ENCODE measurements at regions not wholly inside any gene's neighbourhood (a gene's known extent, or its start where the extent isn't known, plus 50 kb on each side); places are given as distances from the start of the nearest gene placed in this dataset.

- Histone ChIP-seq H3K36me3 (ENCODE audit: insufficient read depth, low read length) (no peaks in the 10 kb centered on the region), H3K79me2 (ENCODE audit: insufficient read depth, low read length) (no peaks in the 10 kb centered on the region), H3K27me3 (ENCODE audit: insufficient read depth, low read length, poor library complexity) (no peaks in the 10 kb centered on the region), H3K9ac (ENCODE audit: low read depth, low read length) (no peak overlapping the region), H3K4me1 (ENCODE audit: insufficient read depth, low read length) (no peaks in the 10 kb centered on the region), H3K9me3 (ENCODE audit: insufficient read depth, low read length, severe bottlenecking) (no peaks in the 10 kb centered on the region), H2AFZ (ENCODE audit: low read depth, low read length) (no peak overlapping the region), H3K4me3 (ENCODE audit: low read depth in 1 of 2, low read length in 2 of 2) (no peak overlapping the region), H3K4me2 (ENCODE audit: insufficient read depth, low read length) (no peak overlapping the region), H3K27ac (ENCODE audit: low read length) (no peak overlapping the region), H4K20me1 (ENCODE audit: insufficient read depth, low read length) (no peaks in the 10 kb centered on the region)
- DNase-seq (no peak), ATAC-seq (ENCODE audit: insufficient read depth, low read depth) (no peak)
- TF ChIP-seq EZH2 (IDR thresholded peaks at IDR 0.05; ENCODE audit: borderline replicate concordance, low read depth, low read length, severe bottlenecking) (no peak), CTCF (IDR thresholded peaks at IDR 0.05; ENCODE audit: borderline replicate concordance, extremely low read depth, low read length, poor library complexity, severe bottlenecking) (no peak)
Observed at GRCh38 chr5:88480801-88481499, 212.3 kb upstream of the TMEM161B start.

GRCh38 chr5:88480245-88480644 is 211.6 kb upstream of the TMEM161B start:
- H3K4me1 ChIP-seq (ENCODE audit: insufficient read depth, low read length), result no peaks in the 10 kb centered on the region
- H3K79me2 ChIP-seq (ENCODE audit: insufficient read depth, low read length), result no peaks in the 10 kb centered on the region
- no peaks in the 10 kb centered on the region for H3K36me3 ChIP-seq (ENCODE audit: insufficient read depth, low read length)
- ATAC-seq (ENCODE audit: insufficient read depth, low read depth), result no peak
- H3K9me3 ChIP-seq (ENCODE audit: insufficient read depth, low read length, severe bottlenecking), result no peaks in the 10 kb centered on the region
- TF ChIP-seq EZH2 (IDR thresholded peaks at IDR 0.05; ENCODE audit: borderline replicate concordance, low read depth, low read length, severe bottlenecking) (no peak), CTCF (IDR thresholded peaks at IDR 0.05; ENCODE audit: borderline replicate concordance, extremely low read depth, low read length, poor library complexity, severe bottlenecking) (no peak)
- H3K9ac ChIP-seq (ENCODE audit: low read depth, low read length), result no peak overlapping the region
- H2AFZ ChIP-seq (ENCODE audit: low read depth, low read length), result no peak overlapping the region
- DNase-seq, result no peak
- H4K20me1 ChIP-seq (ENCODE audit: insufficient read depth, low read length), result no peaks in the 10 kb centered on the region
- no peak overlapping the region for H3K4me3 ChIP-seq (ENCODE audit: low read depth in 1 of 2, low read length in 2 of 2)
- H3K4me2 ChIP-seq (ENCODE audit: insufficient read depth, low read length), result no peak overlapping the region
- H3K27ac ChIP-seq (ENCODE audit: low read length), result no peak overlapping the region
- H3K27me3 ChIP-seq (ENCODE audit: insufficient read depth, low read length, poor library complexity), result no peaks in the 10 kb centered on the region

- no peaks in the 10 kb centered on the region for H3K36me3 ChIP-seq (ENCODE audit: insufficient read depth, low read length)
- TF ChIP-seq EZH2 (IDR thresholded peaks at IDR 0.05; ENCODE audit: borderline replicate concordance, low read depth, low read length, severe bottlenecking) (no peak), CTCF (IDR thresholded peaks at IDR 0.05; ENCODE audit: borderline replicate concordance, extremely low read depth, low read length, poor library complexity, severe bottlenecking) (no peak)
Observed at GRCh38 chr5:88474574-88474973, 205.9 kb upstream of the TMEM161B start.

More at GRCh38 chr5:88474574-88474973, 205.9 kb upstream of the TMEM161B start:
- Histone ChIP-seq H3K79me2 (ENCODE audit: insufficient read depth, low read length) (no peaks in the 10 kb centered on the region), H4K20me1 (ENCODE audit: insufficient read depth, low read length) (no peaks in the 10 kb centered on the region), H2AFZ (ENCODE audit: low read depth, low read length) (no peak overlapping the region), H3K27ac (ENCODE audit: low read length) (no peak overlapping the region), H3K9ac (ENCODE audit: low read depth, low read length) (no peak overlapping the region), H3K4me2 (ENCODE audit: insufficient read depth, low read length) (no peak overlapping the region), H3K4me1 (ENCODE audit: insufficient read depth, low read length) (no peaks in the 10 kb centered on the region), H3K9me3 (ENCODE audit: insufficient read depth, low read length, severe bottlenecking) (no peaks in the 10 kb centered on the region), H3K27me3 (ENCODE audit: insufficient read depth, low read length, poor library complexity) (no peaks in the 10 kb centered on the region), H3K4me3 (ENCODE audit: low read depth in 1 of 2, low read length in 2 of 2) (no peak overlapping the region)
- no peak for DNase-seq
- no peak for ATAC-seq (ENCODE audit: insufficient read depth, low read depth)

Measured in DND-41 (cell line).